ENCODE measurements at regions not wholly inside any gene's neighbourhood (a gene's known extent, or its start where the extent isn't known, plus 50 kb on each side); places are given as distances from the start of the nearest gene placed in this dataset. TPM values are rescaled to one million over a fixed set of nuclear protein-coding genes. Genes with fewer than 3 reads are reported as not detected.

DNA sequence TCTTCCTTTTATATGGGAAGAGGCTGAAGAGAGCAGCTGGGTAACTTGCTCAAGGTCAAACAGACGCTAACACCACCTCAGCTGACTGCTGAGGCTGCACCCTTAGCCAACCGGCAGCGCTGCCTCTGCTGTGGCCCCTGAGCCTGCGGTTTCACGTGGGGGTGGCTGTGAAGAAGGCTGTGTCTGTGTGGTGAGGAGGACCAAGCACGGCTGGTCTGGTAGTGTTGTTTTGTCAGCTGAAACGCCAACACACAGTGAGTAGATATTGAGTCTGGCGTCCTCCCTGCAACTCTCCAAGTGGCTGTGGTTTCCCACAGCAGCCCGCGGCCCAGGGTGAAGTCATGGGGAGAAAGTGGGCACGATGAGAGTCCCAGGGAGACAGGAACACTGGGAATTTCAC, 69.6 kb downstream of the THNSL2 start:
- H3K27ac ChIP-seq = no peak overlapping the region
- DNase-seq (ENCODE audit: low spot score in 2 of 2) = no peak
- H3K9me3 ChIP-seq = peaks cover 0 to 11% (median 0%) of the 10 kb centered on the region in 4 donors
- no peaks in the 10 kb centered on the region for H3K27me3 ChIP-seq
- TF ChIP-seq EP300 (IDR thresholded peaks at IDR 0.05) (no peak), POLR2A (IDR thresholded peaks at IDR 0.05) (no peak)
- TF ChIP-seq, protein P1, sequence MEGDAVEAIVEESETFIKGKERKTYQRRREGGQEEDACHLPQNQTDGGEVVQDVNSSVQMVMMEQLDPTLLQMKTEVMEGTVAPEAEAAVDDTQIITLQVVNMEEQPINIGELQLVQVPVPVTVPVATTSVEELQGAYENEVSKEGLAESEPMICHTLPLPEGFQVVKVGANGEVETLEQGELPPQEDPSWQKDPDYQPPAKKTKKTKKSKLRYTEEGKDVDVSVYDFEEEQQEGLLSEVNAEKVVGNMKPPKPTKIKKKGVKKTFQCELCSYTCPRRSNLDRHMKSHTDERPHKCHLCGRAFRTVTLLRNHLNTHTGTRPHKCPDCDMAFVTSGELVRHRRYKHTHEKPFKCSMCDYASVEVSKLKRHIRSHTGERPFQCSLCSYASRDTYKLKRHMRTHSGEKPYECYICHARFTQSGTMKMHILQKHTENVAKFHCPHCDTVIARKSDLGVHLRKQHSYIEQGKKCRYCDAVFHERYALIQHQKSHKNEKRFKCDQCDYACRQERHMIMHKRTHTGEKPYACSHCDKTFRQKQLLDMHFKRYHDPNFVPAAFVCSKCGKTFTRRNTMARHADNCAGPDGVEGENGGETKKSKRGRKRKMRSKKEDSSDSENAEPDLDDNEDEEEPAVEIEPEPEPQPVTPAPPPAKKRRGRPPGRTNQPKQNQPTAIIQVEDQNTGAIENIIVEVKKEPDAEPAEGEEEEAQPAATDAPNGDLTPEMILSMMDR (IDR thresholded peaks at IDR 0.05) = no peak
- H3K36me3 ChIP-seq = no peaks in the 10 kb centered on the region
- no peaks in the 10 kb centered on the region for H3K4me1 ChIP-seq
- no peak overlapping the region for H3K4me3 ChIP-seq
- WGBS, 2 donors = 69 to 73% methylated on average over 8 to 11 of the region's 11 CpGs

DNA sequence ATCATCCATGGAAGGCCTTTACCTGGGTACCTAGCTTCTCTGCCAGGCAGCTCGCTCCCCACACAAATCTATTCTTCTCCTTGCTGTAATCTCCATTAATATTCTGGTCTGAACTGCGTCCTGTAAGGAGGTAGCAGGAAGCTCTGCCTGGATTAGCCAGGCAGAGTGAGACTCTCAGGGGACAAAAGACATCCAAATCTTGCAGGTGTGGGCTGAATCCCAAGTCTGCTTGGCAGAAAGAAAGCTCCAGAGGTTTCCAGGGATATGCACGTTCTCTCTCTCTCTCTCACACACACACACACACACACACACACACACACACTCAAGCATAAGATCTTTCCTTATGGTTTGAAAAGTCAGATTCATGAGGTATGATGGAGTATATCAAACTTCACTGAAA, 66.5 kb downstream of the THNSL2 start:
- WGBS, 2 donors = 65 to 67% methylated on average over 3 of the region's 3 CpGs
- no peak for DNase-seq (ENCODE audit: low spot score in 2 of 2)

More for the DNA sequence above, 66.5 kb downstream of the THNSL2 start:
- H3K27me3 ChIP-seq = no peaks in the 10 kb centered on the region
- H3K9me3 ChIP-seq = no peaks in the 10 kb centered on the region
- no peaks in the 10 kb centered on the region for H3K4me1 ChIP-seq
- no peak overlapping the region for H3K27ac ChIP-seq
- no peaks in the 10 kb centered on the region for H3K36me3 ChIP-seq
- TF ChIP-seq, protein P1 (IDR thresholded peaks at IDR 0.05) = no peak
- TF ChIP-seq POLR2A (IDR thresholded peaks at IDR 0.05) (no peak), EP300 (IDR thresholded peaks at IDR 0.05) (no peak)
- H3K4me3 ChIP-seq = no peak overlapping the region

Small RNAs in the stretch of these regions (small RNA-seq; reads per million reads assigned to genes)
- gene RF00026 (not detected), gene RNU6-1168P (not detected)

All from tibial nerve (tissue), 4 donors.